HepG2 (cell line): ENCODE measurements at regions not wholly inside any gene's neighbourhood (a gene's known extent, or its start where the extent isn't known, plus 50 kb on each side); places are given as distances from the start of the nearest gene placed in this dataset.

Source experiments
- FOSL1 ChIP-seq: sonication (generic); formaldehyde crosslinking; IDR thresholded peaks from 2 replicates; pipeline ENCODE4 v1.9.0; 2021; ENCODE audit warnings: missing genetic modification reagents, borderline replicate concordance
- FOXA1 ChIP-seq, 2 experiments: fragments of 450-650 bp in 1 of 2; sonication (generic) in 1 of 2; formaldehyde crosslinking in 1 of 2; IDR thresholded peaks; 2 replicates each; pipeline versions ENCODE4 v1.4.0 to v1.6.1; 2016 to 2020; ENCODE audit warnings: missing genetic modification reagents in 1 of 2
- HMG20A ChIP-seq: IDR thresholded peaks from 2 replicates; pipeline ENCODE4 v1.6.1; 2016; ENCODE audit warnings: borderline replicate concordance
- MTF1 ChIP-seq: sonication (generic); formaldehyde crosslinking; IDR thresholded peaks from 2 replicates; pipeline ENCODE4 v1.5.0; 2020; ENCODE audit warnings: missing genetic modification reagents
- NCOA5 ChIP-seq: sonication (generic); formaldehyde crosslinking; IDR thresholded peaks from 2 replicates; pipeline ENCODE4 v1.4.0; 2020; ENCODE audit warnings: missing genetic modification reagents
- RBAK ChIP-seq: sonication (generic); formaldehyde crosslinking; IDR thresholded peaks from 2 replicates; pipeline ENCODE4 v1.5.1; 2020; ENCODE audit warnings: mild to moderate bottlenecking, missing genetic modification reagents
- RXRA ChIP-seq: sonication (generic); formaldehyde crosslinking; IDR thresholded peaks from 2 replicates; pipeline ENCODE4 v1.5.1; 2020; ENCODE audit warnings: missing genetic modification reagents
- RXRB ChIP-seq: IDR thresholded peaks from 2 replicates; pipeline ENCODE4 v1.6.1; 2016; ENCODE audit warnings: borderline replicate concordance, missing genetic modification reagents, missing compliant biosample characterization
- ZEB1 ChIP-seq: IDR thresholded peaks from 2 replicates; pipeline ENCODE4 v1.6.1; 2012; ENCODE audit warnings: mild to moderate bottlenecking, low read depth, inconsistent platforms; ENCODE audit not compliant: insufficient replicate concordance
- ZFX ChIP-seq: sonication (generic); formaldehyde crosslinking; IDR thresholded peaks from 2 replicates; pipeline ENCODE4 v1.4.0; 2020; ENCODE audit warnings: mild to moderate bottlenecking, low read depth, missing genetic modification reagents, moderate library complexity
- ZNF124 ChIP-seq: sonication (generic); formaldehyde crosslinking; IDR thresholded peaks from 2 replicates; pipeline ENCODE4 v1.4.0; 2020; ENCODE audit warnings: missing genetic modification reagents
- ZNF207 ChIP-seq: fragments of 450-650 bp; IDR thresholded peaks from 2 replicates; pipeline ENCODE4 v1.6.1; 2016; ENCODE audit warnings: antibody characterized with exemption, borderline replicate concordance
- ZNF549 ChIP-seq: sonication (generic); formaldehyde crosslinking; IDR thresholded peaks from 2 replicates; pipeline ENCODE4 v1.5.0; 2020; ENCODE audit warnings: missing genetic modification reagents
- ZNF557 ChIP-seq: sonication (generic); formaldehyde crosslinking; IDR thresholded peaks from 2 replicates; pipeline ENCODE4 v1.4.0; 2020; ENCODE audit warnings: missing genetic modification reagents
- ZNF652 ChIP-seq: IDR thresholded peaks from 2 replicates; pipeline ENCODE4 v1.6.1; 2016; ENCODE audit warnings: low read depth, borderline replicate concordance
- ZNF674 ChIP-seq: sonication (generic); formaldehyde crosslinking; IDR thresholded peaks from 2 replicates; pipeline ENCODE4 v1.5.0; 2020; ENCODE audit warnings: low read depth, mild to moderate bottlenecking, missing genetic modification reagents
- ZNF720 ChIP-seq: sonication (generic); formaldehyde crosslinking; IDR thresholded peaks from 2 replicates; pipeline ENCODE4 v1.4.0; 2020; ENCODE audit warnings: missing genetic modification reagents
- TF ChIP-seq, protein P1 (sequence below): sonication (generic); formaldehyde crosslinking; IDR thresholded peaks from 2 replicates; pipeline ENCODE4 v1.4.0; 2020; ENCODE audit warnings: missing genetic modification reagents
- TF ChIP-seq, protein P2 (sequence below): sonication (generic); formaldehyde crosslinking; IDR thresholded peaks from 2 replicates; pipeline ENCODE4 v1.5.0; 2020; ENCODE audit warnings: missing genetic modification reagents
- TF ChIP-seq, protein P3 (sequence below): IDR thresholded peaks from 2 replicates; pipeline ENCODE4 v1.6.1; 2016; ENCODE audit warnings: missing compliant biosample characterization, missing genetic modification reagents, borderline replicate concordance
- TF ChIP-seq, protein P4 (sequence below): sonication (generic); formaldehyde crosslinking; IDR thresholded peaks from 2 replicates; pipeline ENCODE4 v1.9.0; 2021; ENCODE audit warnings: missing genetic modification reagents, borderline replicate concordance
- TF ChIP-seq, protein P5 (sequence below): sonication (generic); formaldehyde crosslinking; IDR thresholded peaks from 2 replicates; pipeline ENCODE4 v1.5.0; 2020; ENCODE audit warnings: mild to moderate bottlenecking, missing genetic modification reagents

DNA sequence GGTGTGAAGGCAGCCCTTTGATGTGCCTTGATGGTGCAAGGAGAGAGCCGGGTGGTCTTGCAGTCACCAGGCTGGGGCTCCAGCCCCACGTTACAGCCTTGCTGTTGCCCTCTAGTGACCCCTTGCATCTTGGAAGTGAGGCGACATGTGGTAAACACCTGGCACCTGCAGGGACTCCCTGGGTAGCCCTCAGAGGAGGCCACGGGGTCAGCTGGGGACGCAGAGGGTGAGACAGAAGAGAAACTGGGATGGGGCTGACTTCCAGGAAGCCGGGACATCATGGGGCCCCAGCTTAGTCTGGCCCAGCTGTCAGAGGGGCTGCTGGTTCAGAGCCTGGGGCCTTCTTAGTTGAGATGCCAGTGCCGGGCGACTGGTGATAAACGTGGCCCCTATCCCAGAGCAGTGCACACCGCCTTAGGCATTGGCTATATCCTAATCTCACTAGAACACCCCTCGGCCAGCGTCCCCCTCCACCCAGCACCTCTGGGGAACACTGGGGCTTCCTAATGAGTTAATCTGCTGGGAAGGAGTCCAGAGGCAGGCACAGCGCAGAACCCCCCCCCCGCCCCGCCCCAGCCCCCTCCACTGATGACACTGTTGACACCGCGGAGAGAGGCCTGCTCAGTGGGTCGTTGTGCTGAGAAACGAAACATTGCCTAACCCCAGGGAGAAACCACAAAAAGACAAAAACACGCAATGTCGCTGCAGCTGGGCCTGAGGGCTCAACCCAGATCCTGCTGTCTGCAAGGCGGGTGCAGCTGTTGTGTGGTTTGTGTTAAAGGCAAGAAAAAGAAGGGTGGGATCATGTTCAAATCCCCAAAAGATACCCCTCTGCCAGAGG lies 60.5 kb upstream of the KLF13 start (continued):
- TF ChIP-seq, protein P1, sequence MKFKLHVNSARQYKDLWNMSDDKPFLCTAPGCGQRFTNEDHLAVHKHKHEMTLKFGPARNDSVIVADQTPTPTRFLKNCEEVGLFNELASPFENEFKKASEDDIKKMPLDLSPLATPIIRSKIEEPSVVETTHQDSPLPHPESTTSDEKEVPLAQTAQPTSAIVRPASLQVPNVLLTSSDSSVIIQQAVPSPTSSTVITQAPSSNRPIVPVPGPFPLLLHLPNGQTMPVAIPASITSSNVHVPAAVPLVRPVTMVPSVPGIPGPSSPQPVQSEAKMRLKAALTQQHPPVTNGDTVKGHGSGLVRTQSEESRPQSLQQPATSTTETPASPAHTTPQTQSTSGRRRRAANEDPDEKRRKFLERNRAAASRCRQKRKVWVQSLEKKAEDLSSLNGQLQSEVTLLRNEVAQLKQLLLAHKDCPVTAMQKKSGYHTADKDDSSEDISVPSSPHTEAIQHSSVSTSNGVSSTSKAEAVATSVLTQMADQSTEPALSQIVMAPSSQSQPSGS (CRISPR knock-in tag): no peak
- TF ChIP-seq ZNF124 (CRISPR knock-in tag) (no peak), RXRA (peak; percentile 69), ZNF207 (no peak), FOSL1 (CRISPR knock-in tag) (no peak), MTF1 (CRISPR knock-in tag) (no peak), RBAK (no peak), ZNF557 (no peak), ZNF652 (CRISPR knock-in tag) (no peak), ZNF674 (CRISPR knock-in tag) (no peak), RXRB (peak; percentile 42; the same call in 1 of the 2 replicates), FOXA1 (IDR thresholded peaks at IDR 0.05) (no peak), FOXA1 (CRISPR knock-in tag; IDR thresholded peaks at IDR 0.05) (no peak), ZFX (CRISPR knock-in tag) (0 out of 2 replicates have a peak, but pooled peaks have one; percentile 15), NCOA5 (no peak), ZNF549 (CRISPR knock-in tag) (no peak), HMG20A (CRISPR knock-in tag) (no peak), ZEB1 (peak; percentile 4), ZNF720 (CRISPR knock-in tag) (no peak)
- TF ChIP-seq, protein P2, sequence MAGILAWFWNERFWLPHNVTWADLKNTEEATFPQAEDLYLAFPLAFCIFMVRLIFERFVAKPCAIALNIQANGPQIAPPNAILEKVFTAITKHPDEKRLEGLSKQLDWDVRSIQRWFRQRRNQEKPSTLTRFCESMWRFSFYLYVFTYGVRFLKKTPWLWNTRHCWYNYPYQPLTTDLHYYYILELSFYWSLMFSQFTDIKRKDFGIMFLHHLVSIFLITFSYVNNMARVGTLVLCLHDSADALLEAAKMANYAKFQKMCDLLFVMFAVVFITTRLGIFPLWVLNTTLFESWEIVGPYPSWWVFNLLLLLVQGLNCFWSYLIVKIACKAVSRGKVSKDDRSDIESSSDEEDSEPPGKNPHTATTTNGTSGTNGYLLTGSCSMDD (CRISPR knock-in tag): no peak
- TF ChIP-seq, protein P3, sequence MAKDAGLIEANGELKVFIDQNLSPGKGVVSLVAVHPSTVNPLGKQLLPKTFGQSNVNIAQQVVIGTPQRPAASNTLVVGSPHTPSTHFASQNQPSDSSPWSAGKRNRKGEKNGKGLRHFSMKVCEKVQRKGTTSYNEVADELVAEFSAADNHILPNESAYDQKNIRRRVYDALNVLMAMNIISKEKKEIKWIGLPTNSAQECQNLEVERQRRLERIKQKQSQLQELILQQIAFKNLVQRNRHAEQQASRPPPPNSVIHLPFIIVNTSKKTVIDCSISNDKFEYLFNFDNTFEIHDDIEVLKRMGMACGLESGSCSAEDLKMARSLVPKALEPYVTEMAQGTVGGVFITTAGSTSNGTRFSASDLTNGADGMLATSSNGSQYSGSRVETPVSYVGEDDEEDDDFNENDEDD (CRISPR knock-in tag): no peak
- TF ChIP-seq, protein P4, sequence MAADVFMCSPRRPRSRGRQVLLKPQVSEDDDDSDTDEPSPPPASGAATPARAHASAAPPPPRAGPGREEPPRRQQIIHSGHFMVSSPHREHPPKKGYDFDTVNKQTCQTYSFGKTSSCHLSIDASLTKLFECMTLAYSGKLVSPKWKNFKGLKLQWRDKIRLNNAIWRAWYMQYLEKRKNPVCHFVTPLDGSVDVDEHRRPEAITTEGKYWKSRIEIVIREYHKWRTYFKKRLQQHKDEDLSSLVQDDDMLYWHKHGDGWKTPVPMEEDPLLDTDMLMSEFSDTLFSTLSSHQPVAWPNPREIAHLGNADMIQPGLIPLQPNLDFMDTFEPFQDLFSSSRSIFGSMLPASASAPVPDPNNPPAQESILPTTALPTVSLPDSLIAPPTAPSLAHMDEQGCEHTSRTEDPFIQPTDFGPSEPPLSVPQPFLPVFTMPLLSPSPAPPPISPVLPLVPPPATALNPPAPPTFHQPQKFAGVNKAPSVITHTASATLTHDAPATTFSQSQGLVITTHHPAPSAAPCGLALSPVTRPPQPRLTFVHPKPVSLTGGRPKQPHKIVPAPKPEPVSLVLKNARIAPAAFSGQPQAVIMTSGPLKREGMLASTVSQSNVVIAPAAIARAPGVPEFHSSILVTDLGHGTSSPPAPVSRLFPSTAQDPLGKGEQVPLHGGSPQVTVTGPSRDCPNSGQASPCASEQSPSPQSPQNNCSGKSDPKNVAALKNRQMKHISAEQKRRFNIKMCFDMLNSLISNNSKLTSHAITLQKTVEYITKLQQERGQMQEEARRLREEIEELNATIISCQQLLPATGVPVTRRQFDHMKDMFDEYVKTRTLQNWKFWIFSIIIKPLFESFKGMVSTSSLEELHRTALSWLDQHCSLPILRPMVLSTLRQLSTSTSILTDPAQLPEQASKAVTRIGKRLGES (CRISPR knock-in tag): no peak
- TF ChIP-seq, protein P5, sequence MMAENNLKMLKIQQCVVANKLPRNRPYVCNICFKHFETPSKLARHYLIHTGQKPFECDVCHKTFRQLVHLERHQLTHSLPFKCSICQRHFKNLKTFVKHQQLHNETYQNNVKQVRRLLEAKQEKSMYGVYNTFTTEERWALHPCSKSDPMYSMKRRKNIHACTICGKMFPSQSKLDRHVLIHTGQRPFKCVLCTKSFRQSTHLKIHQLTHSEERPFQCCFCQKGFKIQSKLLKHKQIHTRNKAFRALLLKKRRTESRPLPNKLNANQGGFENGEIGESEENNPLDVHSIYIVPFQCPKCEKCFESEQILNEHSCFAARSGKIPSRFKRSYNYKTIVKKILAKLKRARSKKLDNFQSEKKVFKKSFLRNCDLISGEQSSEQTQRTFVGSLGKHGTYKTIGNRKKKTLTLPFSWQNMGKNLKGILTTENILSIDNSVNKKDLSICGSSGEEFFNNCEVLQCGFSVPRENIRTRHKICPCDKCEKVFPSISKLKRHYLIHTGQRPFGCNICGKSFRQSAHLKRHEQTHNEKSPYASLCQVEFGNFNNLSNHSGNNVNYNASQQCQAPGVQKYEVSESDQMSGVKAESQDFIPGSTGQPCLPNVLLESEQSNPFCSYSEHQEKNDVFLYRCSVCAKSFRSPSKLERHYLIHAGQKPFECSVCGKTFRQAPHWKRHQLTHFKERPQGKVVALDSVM: 0 out of 2 replicates have a peak, but pooled peaks have one; percentile 14
